ENCODE measurements at regions not wholly inside any gene's neighbourhood (a gene's known extent, or its start where the extent isn't known, plus 50 kb on each side); places are given as distances from the start of the nearest gene placed in this dataset.

DNA sequence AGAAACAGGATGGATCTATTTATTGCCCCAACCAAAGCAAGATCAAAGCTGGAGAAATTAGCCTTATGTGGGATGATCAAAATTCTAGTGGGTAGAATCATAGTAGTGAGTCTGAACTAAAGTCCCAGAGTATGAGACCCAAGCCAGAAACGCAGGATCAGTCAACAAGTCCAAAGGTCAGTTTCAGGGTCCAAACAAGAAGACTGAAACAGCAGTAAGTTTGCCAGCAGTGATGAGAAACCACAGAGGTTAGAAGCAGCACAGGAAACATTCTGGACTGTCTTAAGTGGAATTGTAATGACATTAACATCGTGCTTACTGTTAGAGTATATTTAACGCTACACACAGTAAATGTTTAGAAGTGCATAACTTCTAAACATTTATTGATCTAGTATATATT is 251.0 kb downstream of the LRRIQ3 start:
- Histone ChIP-seq H3K9me3 (replicated peaks; ENCODE audit: control insufficient read depth, insufficient read depth, low read length) (peaks cover 2% of the 10 kb centered on the region), H3K9me1 (replicated peaks; ENCODE audit: control insufficient read depth, extremely low read depth, insufficient read depth, low read length) (no peaks in the 10 kb centered on the region), H3K79me2 (ENCODE audit: control insufficient read depth, insufficient read depth, low read length) (no peaks in the 10 kb centered on the region), H2AFZ (ENCODE audit: low read depth, low read length) (no peak overlapping the region), H3K9ac (replicated peaks; ENCODE audit: extremely low read depth, insufficient read depth, low read length) (no peak overlapping the region), H3K27me3 (ENCODE audit: control insufficient read depth in 2 of 2, insufficient read depth in 2 of 2, low read length in 2 of 2) (no peaks in the 10 kb centered on the region), H4K20me1 (replicated peaks; ENCODE audit: control insufficient read depth, extremely low read depth, insufficient read depth, low read length) (no peaks in the 10 kb centered on the region), H3K4me1 (ENCODE audit: control insufficient read depth, extremely low read depth, insufficient read depth, low read length) (no peaks in the 10 kb centered on the region), H3K36me3 (ENCODE audit: control insufficient read depth in 2 of 2, extremely low read depth in 1 of 2, insufficient read depth in 2 of 2, low read length in 2 of 2) (no peaks in the 10 kb centered on the region), H3K4me3 (replicated peaks in 1 of 3; ENCODE audit: insufficient read depth in 1 of 3, low read depth in 1 of 3, low read length in 3 of 3) (no peak overlapping the region), H3K27ac (ENCODE audit: insufficient read depth, low read depth, low read length) (no peak overlapping the region), H3K4me2 (ENCODE audit: insufficient read depth, low read length) (no peak overlapping the region)
- CTCF ChIA-PET: no interaction called here
- POLR2A ChIA-PET: no interaction called here
- intact Hi-C loops (cut with micrococcal nuclease) (no loop called here), dilution Hi-C loops (cut with MboI; ENCODE audit: extremely low pct_ligation_motif_present, low sequenced_read_pairs) (no loop called here)
- TF ChIP-seq POLR2AphosphoS5 (IDR thresholded peaks at IDR 0.05; ENCODE audit: insufficient read depth, low read depth, low read length) (no peak), JUN (IDR thresholded peaks at IDR 0.05; ENCODE audit: borderline replicate concordance, insufficient read depth, insufficient read length, low read depth) (no peak)
- BruUV-seq (replicated peaks): no TSS peak
- DNase-seq (ENCODE audit: low read depth, low spot score) (no peak), FAIRE-seq (no peak)

DNA sequence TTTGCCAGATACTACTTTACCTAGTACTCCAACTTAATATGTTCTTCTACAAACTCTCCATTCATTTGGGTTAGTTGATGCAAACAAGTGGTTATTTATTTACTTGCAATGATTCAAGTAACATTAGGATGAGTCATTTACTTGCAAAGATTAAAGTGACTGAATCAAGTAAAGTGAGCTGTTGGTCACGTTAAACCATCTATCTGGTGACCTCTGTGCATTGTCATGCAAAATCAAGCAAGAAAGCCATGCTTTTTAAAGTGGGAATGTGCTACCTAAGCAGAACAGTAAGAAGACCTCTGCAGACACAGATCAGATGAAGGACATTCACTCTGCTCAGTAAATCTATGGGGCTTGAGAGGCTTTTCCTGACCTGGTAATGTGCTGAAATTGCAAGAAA is 254.7 kb downstream of the LRRIQ3 start:
- no peaks in the 10 kb centered on the region for H4K20me1 ChIP-seq (replicated peaks; ENCODE audit: control insufficient read depth, extremely low read depth, insufficient read depth, low read length)
- no peak overlapping the region for H2AFZ ChIP-seq (ENCODE audit: low read depth, low read length)
- H3K4me3 ChIP-seq (replicated peaks in 1 of 3; ENCODE audit: insufficient read depth in 1 of 3, low read depth in 1 of 3, low read length in 3 of 3): no peak overlapping the region
- H3K9ac ChIP-seq (replicated peaks; ENCODE audit: extremely low read depth, insufficient read depth, low read length): no peak overlapping the region
- ChIA-PET POLR2A (no interaction called here), CTCF (no interaction called here)
- BruUV-seq (replicated peaks): no TSS peak
- no peak for FAIRE-seq
- H3K36me3 ChIP-seq (ENCODE audit: control insufficient read depth in 2 of 2, extremely low read depth in 1 of 2, insufficient read depth in 2 of 2, low read length in 2 of 2): no peaks in the 10 kb centered on the region
- dilution Hi-C loops (cut with MboI; ENCODE audit: extremely low pct_ligation_motif_present, low sequenced_read_pairs): no loop called here
- no peak for DNase-seq (ENCODE audit: low read depth, low spot score)
- H3K79me2 ChIP-seq (ENCODE audit: control insufficient read depth, insufficient read depth, low read length): no peaks in the 10 kb centered on the region
- H3K9me1 ChIP-seq (replicated peaks; ENCODE audit: control insufficient read depth, extremely low read depth, insufficient read depth, low read length): no peaks in the 10 kb centered on the region
- H3K27ac ChIP-seq (ENCODE audit: insufficient read depth, low read depth, low read length): no peak overlapping the region
- no peak for TF ChIP-seq EZH2 (IDR thresholded peaks at IDR 0.05; ENCODE audit: borderline replicate concordance, low read depth, low read length, severe bottlenecking)
- TF ChIP-seq, protein P1, sequence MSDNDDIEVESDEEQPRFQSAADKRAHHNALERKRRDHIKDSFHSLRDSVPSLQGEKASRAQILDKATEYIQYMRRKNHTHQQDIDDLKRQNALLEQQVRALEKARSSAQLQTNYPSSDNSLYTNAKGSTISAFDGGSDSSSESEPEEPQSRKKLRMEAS (IDR thresholded peaks at IDR 0.05; ENCODE audit: insufficient read depth, insufficient read length): no peak
- TF ChIP-seq POLR2AphosphoS5 (IDR thresholded peaks at IDR 0.05; ENCODE audit: insufficient read depth, low read depth, low read length): no peak
- TF ChIP-seq JUN (IDR thresholded peaks at IDR 0.05; ENCODE audit: borderline replicate concordance, insufficient read depth, insufficient read length, low read depth): no peak
- no peak for TF ChIP-seq GATA2 (IDR thresholded peaks at IDR 0.05; ENCODE audit: insufficient read depth, insufficient read length, low read depth, low read length)
- TF ChIP-seq POLR2A (IDR thresholded peaks at IDR 0.05; ENCODE audit: low read depth, low read length): no peak
- no peak for TF ChIP-seq MYC (IDR thresholded peaks at IDR 0.05; ENCODE audit: low read depth, low read length)
- TF ChIP-seq FOS (IDR thresholded peaks at IDR 0.05; ENCODE audit: borderline replicate concordance, insufficient read depth, low read length): no peak
- TF ChIP-seq, protein P2, sequence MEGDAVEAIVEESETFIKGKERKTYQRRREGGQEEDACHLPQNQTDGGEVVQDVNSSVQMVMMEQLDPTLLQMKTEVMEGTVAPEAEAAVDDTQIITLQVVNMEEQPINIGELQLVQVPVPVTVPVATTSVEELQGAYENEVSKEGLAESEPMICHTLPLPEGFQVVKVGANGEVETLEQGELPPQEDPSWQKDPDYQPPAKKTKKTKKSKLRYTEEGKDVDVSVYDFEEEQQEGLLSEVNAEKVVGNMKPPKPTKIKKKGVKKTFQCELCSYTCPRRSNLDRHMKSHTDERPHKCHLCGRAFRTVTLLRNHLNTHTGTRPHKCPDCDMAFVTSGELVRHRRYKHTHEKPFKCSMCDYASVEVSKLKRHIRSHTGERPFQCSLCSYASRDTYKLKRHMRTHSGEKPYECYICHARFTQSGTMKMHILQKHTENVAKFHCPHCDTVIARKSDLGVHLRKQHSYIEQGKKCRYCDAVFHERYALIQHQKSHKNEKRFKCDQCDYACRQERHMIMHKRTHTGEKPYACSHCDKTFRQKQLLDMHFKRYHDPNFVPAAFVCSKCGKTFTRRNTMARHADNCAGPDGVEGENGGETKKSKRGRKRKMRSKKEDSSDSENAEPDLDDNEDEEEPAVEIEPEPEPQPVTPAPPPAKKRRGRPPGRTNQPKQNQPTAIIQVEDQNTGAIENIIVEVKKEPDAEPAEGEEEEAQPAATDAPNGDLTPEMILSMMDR (IDR thresholded peaks at IDR 0.05; ENCODE audit: extremely low read depth in 1 of 2, insufficient read depth in 1 of 2, low read depth in 1 of 2, low read length in 2 of 2): no peak
- H3K4me1 ChIP-seq (ENCODE audit: control insufficient read depth, extremely low read depth, insufficient read depth, low read length): no peaks in the 10 kb centered on the region
- intact Hi-C loops (cut with micrococcal nuclease): no loop called here
- no peak overlapping the region for H3K4me2 ChIP-seq (ENCODE audit: insufficient read depth, low read length)
- H3K9me3 ChIP-seq (replicated peaks; ENCODE audit: control insufficient read depth, insufficient read depth, low read length): peaks cover 2% of the 10 kb centered on the region
- H3K27me3 ChIP-seq (ENCODE audit: control insufficient read depth in 2 of 2, insufficient read depth in 2 of 2, low read length in 2 of 2): no peaks in the 10 kb centered on the region

Measured in endothelial cell of umbilical vein (primary cell).